Stomach smooth muscle (tissue), 2 donors: ENCODE measurements at regions not wholly inside any gene's neighbourhood (a gene's known extent, or its start where the extent isn't known, plus 50 kb on each side); places are given as distances from the start of the nearest gene placed in this dataset.
"Not testable (repeated sequence)": the region's sequence is repeated elsewhere in the genome, so short reads cannot be mapped to it uniquely, and the experiment has no call there.

Experiments
- H3K27ac ChIP-seq: one replicate; pipeline ENCODE4 v1.7.0; 2013; ENCODE audit warnings: mild to moderate bottlenecking, low read length, inconsistent platforms
- H3K27me3 ChIP-seq, 2 donors: one replicate each; pipeline ENCODE4 v1.7.0; 2013; ENCODE audit warnings: low read length in 2 of 2; ENCODE audit not compliant: insufficient read depth in 2 of 2, control insufficient read depth in 1 of 2
- H3K36me3 ChIP-seq, 2 donors: one replicate each; pipeline ENCODE4 v1.7.0; 2013; ENCODE audit warnings: low read length in 2 of 2; ENCODE audit not compliant: control insufficient read depth in 2 of 2, insufficient read depth in 2 of 2
- H3K4me1 ChIP-seq: one replicate; pipeline ENCODE4 v1.7.0; 2013; ENCODE audit warnings: low read length; ENCODE audit not compliant: control insufficient read depth, insufficient read depth
- H3K4me3 ChIP-seq, 2 donors: one replicate each; pipeline ENCODE4 v1.7.0; 2013; ENCODE audit warnings: low read length in 2 of 2
- H3K9ac ChIP-seq, 2 donors: one replicate each; pipeline ENCODE4 v1.7.0; 2013; ENCODE audit warnings: low read length in 2 of 2, mild to moderate bottlenecking in 1 of 2
- H3K9me3 ChIP-seq, 2 donors: one replicate each; pipeline ENCODE4 v1.7.0; 2013; ENCODE audit warnings: low read length in 2 of 2; ENCODE audit not compliant: control insufficient read depth in 2 of 2
- donor health status: healthy.
- donor health status: Pancreatic carcinoma.

GRCh38 chr1:188761226-188761625 is 1716.4 kb downstream of the BRINP3 start:
- H3K36me3 ChIP-seq, result no peaks in the 10 kb centered on the region
- no peaks in the 10 kb centered on the region for H3K4me1 ChIP-seq
- no peaks in the 10 kb centered on the region for H3K27me3 ChIP-seq
- H3K9ac ChIP-seq, result no peak overlapping the region
- no peaks in the 10 kb centered on the region for H3K9me3 ChIP-seq
- no peak overlapping the region for H3K27ac ChIP-seq
- H3K4me3 ChIP-seq, result no peak overlapping the region

GRCh38 chr1:188762166-188762743 is 1715.4 kb downstream of the BRINP3 start:
- Histone ChIP-seq H3K27ac (no peak overlapping the region), H3K4me3 (no peak overlapping the region), H3K4me1 (no peaks in the 10 kb centered on the region), H3K36me3 (no peaks in the 10 kb centered on the region), H3K9ac (no peak overlapping the region), H3K9me3 (no peaks in the 10 kb centered on the region), H3K27me3 (no peaks in the 10 kb centered on the region)

- H3K4me3 ChIP-seq, result no peak overlapping the region
- H3K4me1 ChIP-seq, result no peaks in the 10 kb centered on the region
- no peak overlapping the region for H3K9ac ChIP-seq
- H3K9me3 ChIP-seq, result peaks cover 0 to 3% of the 10 kb centered on the region in 2 donors
- no peaks in the 10 kb centered on the region for H3K27me3 ChIP-seq
- no peak overlapping the region for H3K27ac ChIP-seq
- H3K36me3 ChIP-seq, result no peaks in the 10 kb centered on the region
Observed at GRCh38 chr1:188763541-188763940, 1714.1 kb downstream of the BRINP3 start.

- H3K27ac ChIP-seq, result no peak overlapping the region
- no peaks in the 10 kb centered on the region for H3K36me3 ChIP-seq
- no peak overlapping the region for H3K4me3 ChIP-seq
- no peaks in the 10 kb centered on the region for H3K4me1 ChIP-seq
- peaks cover 0 to 3% of the 10 kb centered on the region in 2 donors for H3K9me3 ChIP-seq
- no peak overlapping the region for H3K9ac ChIP-seq
- no peaks in the 10 kb centered on the region for H3K27me3 ChIP-seq
Observed at GRCh38 chr1:188769181-188769580, 1708.5 kb downstream of the BRINP3 start.

GRCh38 chr1:188769936-188770335 is 1707.7 kb downstream of the BRINP3 start:
- Histone ChIP-seq H3K9ac (no peak overlapping the region), H3K36me3 (no peaks in the 10 kb centered on the region), H3K27ac (no peak overlapping the region), H3K9me3 (peaks cover 0 to 3% of the 10 kb centered on the region in 2 donors), H3K27me3 (no peaks in the 10 kb centered on the region), H3K4me1 (no peaks in the 10 kb centered on the region), H3K4me3 (no peak overlapping the region)

- Histone ChIP-seq H3K4me1 (no peaks in the 10 kb centered on the region), H3K27me3 (no peaks in the 10 kb centered on the region), H3K9me3 (no peaks in the 10 kb centered on the region), H3K27ac (no peak overlapping the region), H3K36me3 (no peaks in the 10 kb centered on the region), H3K9ac (no peak overlapping the region), H3K4me3 (no peak overlapping the region)
Observed at GRCh38 chr1:188778578-188778977, 1699.1 kb downstream of the BRINP3 start.

- Histone ChIP-seq H3K36me3 (no peaks in the 10 kb centered on the region), H3K9ac (no peak overlapping the region), H3K4me1 (no peaks in the 10 kb centered on the region), H3K27me3 (no peaks in the 10 kb centered on the region), H3K4me3 (no peak overlapping the region), H3K9me3 (no peaks in the 10 kb centered on the region), H3K27ac (no peak overlapping the region)
Observed at GRCh38 chr1:188782220-188782841, 1695.3 kb downstream of the BRINP3 start.

- Histone ChIP-seq H3K9ac (no peak overlapping the region), H3K27me3 (no peaks in the 10 kb centered on the region), H3K9me3 (no peaks in the 10 kb centered on the region), H3K27ac (no peak overlapping the region), H3K4me3 (no peak overlapping the region), H3K4me1 (no peaks in the 10 kb centered on the region), H3K36me3 (no peaks in the 10 kb centered on the region)
Observed at GRCh38 chr1:188794969-188795368, 1682.7 kb downstream of the BRINP3 start.

- not testable (repeated sequence) for H3K9me3 ChIP-seq, H3K27ac ChIP-seq, H3K4me1 ChIP-seq, H3K36me3 ChIP-seq, H3K4me3 ChIP-seq, H3K27me3 ChIP-seq, H3K9ac ChIP-seq
Observed at GRCh38 chr1:188812153-188812552, 1665.5 kb downstream of the BRINP3 start.

- not testable (repeated sequence) for H3K27me3 ChIP-seq, H3K9me3 ChIP-seq, H3K4me3 ChIP-seq, H3K36me3 ChIP-seq, H3K27ac ChIP-seq, H3K4me1 ChIP-seq, H3K9ac ChIP-seq
Observed at GRCh38 chr1:188812836-188813573, 1664.7 kb downstream of the BRINP3 start.

GRCh38 chr1:188817814-188818213 is 1659.8 kb downstream of the BRINP3 start:
- Histone ChIP-seq H3K36me3 (no peaks in the 10 kb centered on the region), H3K4me1 (no peaks in the 10 kb centered on the region), H3K4me3 (no peak overlapping the region), H3K9ac (no peak overlapping the region), H3K27ac (no peak overlapping the region), H3K27me3 (no peaks in the 10 kb centered on the region), H3K9me3 (no peaks in the 10 kb centered on the region)
